DND-41 (cell line): ENCODE measurements at regions not wholly inside any gene's neighbourhood (a gene's known extent, or its start where the extent isn't known, plus 50 kb on each side); places are given as distances from the start of the nearest gene placed in this dataset.

Experiments
- CTCF ChIP-seq: IDR thresholded peaks from 2 replicates; pipeline ENCODE4 v1.5.1; 2012; ENCODE audit warnings: borderline replicate concordance, low read length, moderate library complexity, mild to moderate bottlenecking; ENCODE audit not compliant: poor library complexity, severe bottlenecking; ENCODE audit errors: extremely low read depth
- EZH2 ChIP-seq: IDR thresholded peaks from 3 replicates; pipeline ENCODE4 v1.6.1; 2012; ENCODE audit warnings: borderline replicate concordance, low read depth, mild to moderate bottlenecking, moderate library complexity, low read length, inconsistent platforms; ENCODE audit not compliant: severe bottlenecking

- TF ChIP-seq CTCF: no peak
- no peak for TF ChIP-seq EZH2
Observed at GRCh38 chr6:137549106-137549505, 54.9 kb upstream of the OLIG3 start.
